ENCODE measurements at regions not wholly inside any gene's neighbourhood (a gene's known extent, or its start where the extent isn't known, plus 50 kb on each side); places are given as distances from the start of the nearest gene placed in this dataset.
"Not testable (repeated sequence)": the region's sequence is repeated elsewhere in the genome, so short reads cannot be mapped to it uniquely, and the experiment has no call there.

DNA sequence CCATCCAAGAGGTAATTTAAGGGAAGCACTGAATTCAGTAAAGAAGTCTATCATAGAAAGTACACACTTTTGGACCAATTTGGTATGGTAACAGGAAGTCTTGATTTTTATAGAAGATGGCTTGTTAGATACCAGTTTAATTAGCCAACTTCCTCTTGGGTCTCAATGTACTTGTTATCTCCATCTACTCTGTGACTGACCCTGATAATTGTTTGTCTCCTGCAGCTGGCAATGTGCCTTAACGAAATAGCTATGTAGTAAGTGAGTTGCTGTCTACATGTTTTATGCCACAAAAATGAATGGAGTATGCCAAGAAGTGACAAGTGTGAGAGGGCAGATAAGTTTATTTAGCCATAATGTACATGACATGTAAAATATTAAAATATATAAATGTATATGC lies 410.5 kb upstream of the MAN1A1 start:
- DNase-seq = no peak

DNA sequence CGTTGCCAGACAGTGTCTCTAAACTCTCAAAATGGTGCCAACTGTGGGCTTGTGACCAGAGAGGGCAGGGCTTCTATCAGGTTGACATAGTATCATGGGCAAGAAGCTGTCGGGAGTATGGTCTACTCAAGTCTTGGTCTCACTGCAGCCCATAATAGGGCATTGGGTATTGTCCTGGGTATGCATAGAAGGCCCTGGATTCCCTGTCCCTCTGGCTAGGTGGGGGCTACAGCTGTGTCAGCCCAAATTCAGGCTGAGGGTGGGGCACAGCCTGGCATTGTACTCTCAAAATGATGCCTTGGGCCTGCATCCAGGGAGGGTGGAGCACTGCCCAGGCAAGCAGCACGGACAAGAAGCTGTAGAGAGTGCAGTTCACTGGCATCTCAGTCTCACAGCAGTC lies 408.8 kb upstream of the MAN1A1 start:
- DNase-seq = no peak

DNA sequence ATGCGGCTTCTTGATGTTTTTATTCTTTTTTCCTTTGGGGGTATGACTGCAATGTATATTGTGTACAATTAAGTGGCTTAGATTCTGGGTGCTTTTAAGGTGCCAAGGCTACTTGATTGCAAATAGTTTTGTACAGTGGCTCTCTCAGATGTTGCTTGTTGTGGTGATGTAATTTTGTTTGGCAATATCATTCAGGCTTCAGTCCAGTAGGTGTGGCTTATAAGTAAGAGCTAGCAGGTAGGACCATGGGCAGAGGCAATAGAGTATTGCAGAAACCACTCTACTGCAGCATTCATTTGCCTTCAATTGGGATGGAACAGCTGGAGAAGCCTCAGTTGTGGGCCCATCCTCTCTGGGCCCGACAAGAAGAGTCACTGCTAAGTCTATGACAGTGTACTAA lies 407.9 kb upstream of the MAN1A1 start:
- DNase-seq = no peak

DNA sequence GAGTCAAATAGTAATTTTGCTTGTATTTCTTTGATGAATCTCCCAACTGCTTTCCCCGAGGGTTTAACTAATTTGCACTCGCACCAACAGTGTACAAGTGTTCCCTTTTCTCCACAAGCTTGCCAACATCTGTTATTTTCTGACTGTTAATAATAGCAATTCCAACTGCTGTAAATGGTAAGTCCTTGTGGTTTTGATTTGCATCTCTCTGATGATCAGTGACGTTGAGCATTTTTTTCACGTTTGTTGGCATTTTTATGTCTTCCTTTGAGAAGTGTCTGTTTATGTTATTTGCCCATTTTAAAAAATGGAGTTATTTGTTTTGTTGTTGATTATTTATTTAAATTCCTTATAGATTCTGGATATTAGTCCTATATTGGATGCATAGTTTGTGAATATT lies 399.8 kb upstream of the MAN1A1 start:
- no peak for DNase-seq

DNA sequence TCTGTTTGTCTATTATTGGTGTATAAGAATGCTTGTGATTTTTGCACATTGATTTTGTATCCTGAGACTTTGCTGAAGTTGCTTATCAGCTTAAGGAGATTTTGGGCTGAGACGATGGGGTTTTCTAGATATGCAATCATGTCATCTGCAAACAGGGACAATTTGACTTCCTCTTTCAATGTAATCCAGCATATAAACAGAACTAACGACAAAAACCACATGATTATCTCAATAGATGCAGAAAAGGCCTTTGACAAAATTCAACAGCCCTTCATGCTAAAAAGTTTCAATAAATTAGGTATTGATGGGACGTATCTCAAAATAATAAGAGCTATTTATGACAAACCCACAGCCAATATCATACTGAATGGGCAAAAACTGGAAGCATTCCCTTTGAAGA lies 399.0 kb upstream of the MAN1A1 start:
- not testable (repeated sequence) for DNase-seq

- DNase-seq = peak; percentile 48
These were observed 392.7 kb upstream of the MAN1A1 start for GRCh38 chr6:119742188-119742803.

DNA sequence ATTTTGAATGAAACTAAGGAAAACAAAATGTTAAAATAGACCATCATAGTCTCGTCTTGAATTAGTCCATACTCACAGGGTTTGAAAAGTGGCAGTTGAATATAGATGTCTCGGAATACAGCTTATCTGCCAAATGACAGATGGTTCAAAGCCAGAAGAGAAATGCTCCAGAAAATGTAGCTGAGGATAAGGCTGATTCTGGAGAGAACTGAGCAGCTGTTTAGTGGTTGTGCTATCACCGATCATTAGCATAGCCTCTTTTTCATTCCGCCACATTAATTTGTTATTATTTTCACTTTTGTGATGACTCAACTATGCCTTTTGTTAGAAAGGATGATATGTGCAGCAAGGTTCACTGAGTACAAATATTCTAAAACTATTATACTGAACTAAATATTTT lies 390.2 kb upstream of the MAN1A1 start:
- no peak for DNase-seq

DNA sequence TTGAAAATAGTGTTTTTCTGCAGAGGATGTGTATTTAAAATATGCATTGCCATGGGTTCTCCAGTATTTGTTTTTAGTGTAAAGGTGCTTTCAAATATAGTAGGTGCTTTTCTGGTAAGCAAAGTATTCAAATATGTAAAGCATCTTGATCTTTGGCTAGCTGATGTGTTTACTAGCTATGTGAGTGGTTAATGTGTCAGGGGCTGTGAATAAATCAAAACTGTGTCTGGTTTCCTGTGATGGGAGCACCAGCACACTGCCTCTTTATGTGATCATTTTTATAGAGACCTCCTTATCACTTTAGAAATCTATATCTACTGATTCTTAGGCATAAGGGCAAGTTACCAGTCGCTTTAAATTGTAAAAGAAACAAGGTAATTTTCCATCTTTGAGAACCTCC lies 388.9 kb upstream of the MAN1A1 start:
- DNase-seq = no peak

- DNase-seq = no peak
These were observed 386.9 kb upstream of the MAN1A1 start for GRCh38 chr6:119736296-119737021.

GRCh38 chr6:119735530-119735929 lies 386.0 kb upstream of the MAN1A1 start:
- DNase-seq = no peak

DNA sequence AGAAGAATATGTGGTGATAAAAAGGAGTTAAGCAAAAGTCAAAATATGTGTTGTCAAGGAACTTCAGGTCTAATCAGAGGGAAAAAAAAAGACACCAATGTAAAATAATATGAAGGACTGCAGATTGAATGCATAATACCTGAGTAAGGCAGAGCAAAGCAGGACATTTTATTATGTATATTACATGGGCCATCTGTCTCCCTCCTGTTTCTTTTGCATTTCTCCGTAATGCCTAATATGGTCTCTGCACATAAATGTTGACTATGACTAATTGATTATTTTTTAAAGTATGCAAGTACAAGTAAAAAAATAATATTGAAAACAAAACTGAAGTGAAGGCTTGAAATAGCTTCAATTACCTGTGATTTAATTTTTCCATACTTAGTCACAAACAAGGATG lies 384.7 kb upstream of the MAN1A1 start:
- no peak for DNase-seq

DNA sequence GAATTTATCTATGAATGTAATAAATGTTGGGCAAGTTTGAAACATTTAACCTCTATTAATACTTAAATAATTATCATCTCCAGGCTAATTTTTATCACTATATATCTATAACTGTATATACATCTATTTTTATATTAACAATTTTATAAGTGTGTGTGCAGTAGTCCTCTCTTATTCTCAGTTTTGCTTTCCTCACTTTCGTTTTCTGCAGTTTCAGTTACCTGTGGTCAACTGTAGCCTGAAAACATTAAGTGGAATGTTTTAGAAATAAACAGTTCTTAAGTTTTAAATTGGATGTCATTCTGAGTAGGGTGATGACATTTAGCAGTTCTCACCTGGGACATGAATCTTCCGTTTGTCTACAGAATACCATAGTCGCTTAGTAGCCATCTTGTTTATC lies 379.4 kb upstream of the MAN1A1 start:
- no peak for DNase-seq

- no peak for DNase-seq
These were observed 378.7 kb upstream of the MAN1A1 start for GRCh38 chr6:119728220-119728750.

GRCh38 chr6:119727504-119728219 lies 378.1 kb upstream of the MAN1A1 start:
- no peak for DNase-seq

DNA sequence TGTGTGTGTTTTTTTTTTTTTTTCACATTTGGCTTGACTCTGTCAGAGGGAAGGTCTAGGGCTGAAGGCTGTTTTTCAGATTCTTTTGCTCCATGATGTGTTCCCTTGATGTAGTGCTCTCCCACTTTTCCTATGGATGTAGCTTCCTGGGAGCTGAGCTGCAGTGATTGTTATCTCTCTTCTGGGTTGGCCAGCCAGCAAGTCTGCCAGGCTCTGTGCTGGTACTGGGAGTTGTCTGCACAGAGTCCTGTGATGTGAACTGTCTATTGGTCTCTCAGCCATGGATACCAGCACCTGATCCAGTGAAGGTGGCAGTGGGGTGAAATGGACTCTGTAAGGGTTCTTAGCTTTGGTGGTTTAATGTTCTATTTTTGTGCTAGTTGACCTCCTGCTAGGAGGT lies 377.4 kb upstream of the MAN1A1 start:
- not testable (repeated sequence) for DNase-seq

- no peak for DNase-seq
These were observed 376.5 kb upstream of the MAN1A1 start for GRCh38 chr6:119726086-119726485.

GRCh38 chr6:119720160-119720559 lies 370.6 kb upstream of the MAN1A1 start:
- DNase-seq = no peak

- no peak for DNase-seq
These were observed 368.4 kb upstream of the MAN1A1 start for GRCh38 chr6:119717942-119718341.

- DNase-seq = no peak
These were observed 367.2 kb upstream of the MAN1A1 start for GRCh38 chr6:119716668-119717270.

GRCh38 chr6:119713903-119714302 lies 364.3 kb upstream of the MAN1A1 start:
- DNase-seq = no peak

DNA sequence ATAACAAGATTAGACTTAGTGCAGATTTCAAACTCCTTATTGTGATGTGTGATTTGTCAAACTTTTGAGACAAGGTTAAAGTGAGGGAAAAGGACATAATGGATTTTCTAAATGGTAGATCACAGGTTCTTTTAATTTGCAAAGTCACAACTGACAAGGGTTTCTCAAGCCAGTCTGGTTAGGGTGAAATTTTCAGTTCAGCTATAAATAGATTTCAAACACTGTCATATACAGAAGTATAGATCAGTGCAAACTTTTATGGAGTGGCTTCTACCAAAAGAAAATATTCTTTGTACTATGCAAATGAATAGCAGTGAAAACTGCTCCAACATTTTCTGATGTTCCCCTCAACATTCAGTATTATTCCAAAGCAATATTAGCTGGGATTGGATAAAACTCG lies 337.1 kb upstream of the MAN1A1 start:
- DNase-seq = no peak

GRCh38 chr6:119686240-119686639 lies 336.7 kb upstream of the MAN1A1 start:
- no peak for DNase-seq

- no peak for DNase-seq
These were observed 334.1 kb upstream of the MAN1A1 start for GRCh38 chr6:119683671-119684070.

- no peak for DNase-seq
These were observed 333.5 kb upstream of the MAN1A1 start for GRCh38 chr6:119683031-119683430.

Measured in CD4-positive, alpha-beta T cell treated with Interleukin-17A for 1 hour (primary cell).